DOHH2 (cell line): ENCODE measurements at regions not wholly inside any gene's neighbourhood (a gene's known extent, or its start where the extent isn't known, plus 50 kb on each side); places are given as distances from the start of the nearest gene placed in this dataset.

ENCODE experiments used
- EZH2phosphoT487 ChIP-seq: fragments of 200-600 bp; sonication (generic); IDR thresholded peaks from 2 replicates; pipeline ENCODE4 v1.6.1; 2017; ENCODE audit warnings: borderline replicate concordance, mild to moderate bottlenecking, antibody characterized with exemption, low read length, moderate library complexity, mixed read lengths
- TF ChIP-seq, protein P1 (sequence below): fragments of 200-600 bp; sonication (generic); IDR thresholded peaks from one replicate; pipeline ENCODE4 v1.5.1; 2014; ENCODE audit warnings: antibody characterized with exemption, mild to moderate bottlenecking, low read depth, low read length; ENCODE audit not compliant: poor library complexity, severe bottlenecking

GRCh38 chr2:234673961-234674759 is 177.3 kb upstream of the ARL4C start:
- TF ChIP-seq, protein P1, sequence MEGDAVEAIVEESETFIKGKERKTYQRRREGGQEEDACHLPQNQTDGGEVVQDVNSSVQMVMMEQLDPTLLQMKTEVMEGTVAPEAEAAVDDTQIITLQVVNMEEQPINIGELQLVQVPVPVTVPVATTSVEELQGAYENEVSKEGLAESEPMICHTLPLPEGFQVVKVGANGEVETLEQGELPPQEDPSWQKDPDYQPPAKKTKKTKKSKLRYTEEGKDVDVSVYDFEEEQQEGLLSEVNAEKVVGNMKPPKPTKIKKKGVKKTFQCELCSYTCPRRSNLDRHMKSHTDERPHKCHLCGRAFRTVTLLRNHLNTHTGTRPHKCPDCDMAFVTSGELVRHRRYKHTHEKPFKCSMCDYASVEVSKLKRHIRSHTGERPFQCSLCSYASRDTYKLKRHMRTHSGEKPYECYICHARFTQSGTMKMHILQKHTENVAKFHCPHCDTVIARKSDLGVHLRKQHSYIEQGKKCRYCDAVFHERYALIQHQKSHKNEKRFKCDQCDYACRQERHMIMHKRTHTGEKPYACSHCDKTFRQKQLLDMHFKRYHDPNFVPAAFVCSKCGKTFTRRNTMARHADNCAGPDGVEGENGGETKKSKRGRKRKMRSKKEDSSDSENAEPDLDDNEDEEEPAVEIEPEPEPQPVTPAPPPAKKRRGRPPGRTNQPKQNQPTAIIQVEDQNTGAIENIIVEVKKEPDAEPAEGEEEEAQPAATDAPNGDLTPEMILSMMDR, result no peak
- TF ChIP-seq EZH2phosphoT487, result no peak
